Colonic mucosa (tissue), 4 donors: ENCODE measurements at regions not wholly inside any gene's neighbourhood (a gene's known extent, or its start where the extent isn't known, plus 50 kb on each side); places are given as distances from the start of the nearest gene placed in this dataset.

Experiments used
- DNase-seq: peaks from one replicate; pipeline ENCODE4 v3.0.0-alpha.2; 2020
- H3K27ac ChIP-seq: fragments of 200-600 bp; one replicate; pipeline ENCODE4 v1.8.0; 2021
- H3K27me3 ChIP-seq: fragments of 200-600 bp; one replicate; pipeline ENCODE4 v1.8.0; 2021
- H3K36me3 ChIP-seq: fragments of 200-600 bp; one replicate; pipeline ENCODE4 v1.8.0; 2021
- H3K4me1 ChIP-seq: fragments of 200-600 bp; one replicate; pipeline ENCODE4 v1.8.0; 2021; ENCODE audit warnings: mild to moderate bottlenecking
- H3K4me3 ChIP-seq: fragments of 200-600 bp; one replicate; pipeline ENCODE4 v1.8.0; 2021
- H3K9ac ChIP-seq, 2 donors: one replicate each; pipeline ENCODE4 v1.7.0; 2013; ENCODE audit warnings: control low read depth in 2 of 2, low read depth in 2 of 2, low read length in 2 of 2
- H3K9me3 ChIP-seq: fragments of 200-600 bp; one replicate; pipeline ENCODE4 v1.8.0; 2021
- CTCF ChIP-seq: fragments of 200-600 bp; IDR thresholded peaks from one replicate; pipeline ENCODE4 v1.8.0; 2022; ENCODE audit warnings: antibody characterized with exemption, mild to moderate bottlenecking
- intact Hi-C: fragments of 100-400 bp; cut with DNase I; formaldehyde crosslinking; loops from one replicate; pipeline ENCODE4 v1.14.1; 2022
- donor health status: healthy.
- donor health status: DM: no; HTN: no; CAD: no.
- donor health status: DM: no; HTN: no; CAD: no.

GRCh38 chr15:97470417-97470816, 490.1 kb upstream of the ARRDC4 start:
- TF ChIP-seq CTCF, result no peak
- Histone ChIP-seq H3K27ac (no peak overlapping the region), H3K9me3 (no peaks in the 10 kb centered on the region), H3K36me3 (no peaks in the 10 kb centered on the region), H3K4me3 (no peak overlapping the region), H3K27me3 (no peaks in the 10 kb centered on the region), H3K9ac (no peak overlapping the region), H3K4me1 (no peaks in the 10 kb centered on the region)
- intact Hi-C loops, result no loop called here
- DNase-seq, result no peak

DNA sequence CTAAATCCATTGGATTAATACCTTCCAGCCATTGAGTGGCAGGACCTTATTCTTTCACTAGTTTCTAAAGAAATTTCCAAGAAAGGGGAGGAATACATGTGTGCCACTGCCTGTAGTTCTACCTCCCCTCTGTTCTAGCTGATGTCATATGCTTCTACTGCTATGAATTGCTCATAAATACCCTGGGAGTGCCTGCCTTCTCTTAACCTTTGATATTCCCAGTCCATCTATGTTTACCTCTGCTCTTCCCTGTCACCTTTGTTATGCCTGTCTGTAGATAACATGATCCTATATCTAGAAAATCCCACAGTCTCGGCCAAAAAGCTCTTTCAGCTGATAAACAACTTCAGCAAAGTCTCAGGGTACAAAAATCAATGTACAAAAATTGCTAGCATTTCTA, 486.9 kb upstream of the ARRDC4 start:
- H3K36me3 ChIP-seq, result no peaks in the 10 kb centered on the region
- H3K9me3 ChIP-seq, result no peaks in the 10 kb centered on the region
- H3K4me3 ChIP-seq, result no peak overlapping the region
- H3K27me3 ChIP-seq, result no peaks in the 10 kb centered on the region
- DNase-seq, result no peak
- no peak overlapping the region for H3K9ac ChIP-seq
- H3K4me1 ChIP-seq, result no peaks in the 10 kb centered on the region
- intact Hi-C loops, result no loop called here
- H3K27ac ChIP-seq, result no peak overlapping the region
- TF ChIP-seq CTCF, result no peak

DNA sequence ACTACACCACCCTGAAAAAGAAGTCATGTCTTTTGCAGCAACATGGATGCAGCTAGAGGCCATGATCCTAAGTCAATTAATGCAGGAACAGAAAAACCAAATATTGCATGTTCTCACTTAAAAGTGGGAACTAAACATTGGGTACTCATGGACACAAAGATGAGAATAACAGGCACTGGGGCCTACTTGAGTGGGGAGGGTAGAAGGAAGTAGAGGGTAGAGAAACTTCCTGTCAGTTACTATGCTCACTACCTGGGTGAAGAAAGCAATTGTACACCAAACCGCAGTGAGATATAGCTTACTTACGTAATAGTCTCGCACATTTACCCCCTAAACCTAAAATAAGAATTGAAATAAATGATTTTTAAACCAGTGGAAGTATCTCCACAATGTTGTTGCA, 480.5 kb upstream of the ARRDC4 start:
- no peak for TF ChIP-seq CTCF
- Histone ChIP-seq H3K27ac (no peak overlapping the region), H3K27me3 (no peaks in the 10 kb centered on the region), H3K9ac (no peak overlapping the region), H3K9me3 (no peaks in the 10 kb centered on the region), H3K4me1 (no peaks in the 10 kb centered on the region), H3K36me3 (no peaks in the 10 kb centered on the region), H3K4me3 (no peak overlapping the region)
- intact Hi-C loops, result no loop called here
- no peak for DNase-seq

GRCh38 chr15:97482521-97482920, 478.0 kb upstream of the ARRDC4 start:
- Histone ChIP-seq H3K9ac (no peak overlapping the region), H3K27ac (no peak overlapping the region), H3K4me1 (no peaks in the 10 kb centered on the region), H3K4me3 (no peak overlapping the region), H3K27me3 (no peaks in the 10 kb centered on the region), H3K9me3 (no peaks in the 10 kb centered on the region), H3K36me3 (no peaks in the 10 kb centered on the region)
- TF ChIP-seq CTCF, result no peak
- intact Hi-C loops, result no loop called here
- DNase-seq, result no peak

GRCh38 chr15:97483232-97483631, 477.3 kb upstream of the ARRDC4 start:
- Histone ChIP-seq H3K36me3 (no peaks in the 10 kb centered on the region), H3K9ac (no peak overlapping the region), H3K27ac (no peak overlapping the region), H3K27me3 (no peaks in the 10 kb centered on the region), H3K4me1 (no peaks in the 10 kb centered on the region), H3K9me3 (no peaks in the 10 kb centered on the region), H3K4me3 (no peak overlapping the region)
- intact Hi-C loops, result no loop called here
- DNase-seq, result no peak
- TF ChIP-seq CTCF, result no peak

- no peak for TF ChIP-seq CTCF
- Histone ChIP-seq H3K9me3 (no peaks in the 10 kb centered on the region), H3K27ac (no peak overlapping the region), H3K4me3 (no peak overlapping the region), H3K36me3 (no peaks in the 10 kb centered on the region), H3K27me3 (no peaks in the 10 kb centered on the region), H3K9ac (no peak overlapping the region), H3K4me1 (no peaks in the 10 kb centered on the region)
- DNase-seq, result no peak
- intact Hi-C loops, result no loop called here
Measured at GRCh38 chr15:97490429-97490828, 470.1 kb upstream of the ARRDC4 start.
